PC-9 (cell line): ENCODE measurements at regions not wholly inside any gene's neighbourhood (a gene's known extent, or its start where the extent isn't known, plus 50 kb on each side); places are given as distances from the start of the nearest gene placed in this dataset.

Experiments used
- EZH2 ChIP-seq: fragments of 200-600 bp; sonication (generic); IDR thresholded peaks from 2 replicates; pipeline ENCODE4 v1.8.0; 2017; ENCODE audit warnings: antibody characterized with exemption, low read depth
- TF ChIP-seq, protein P1 (sequence below): fragments of 200-600 bp; sonication (generic); conservative IDR thresholded peaks from 2 replicates; pipeline ENCODE4 v1.6.1; 2017; ENCODE audit warnings: mixed run types, antibody characterized with exemption, mild to moderate bottlenecking, moderate library complexity

DNA sequence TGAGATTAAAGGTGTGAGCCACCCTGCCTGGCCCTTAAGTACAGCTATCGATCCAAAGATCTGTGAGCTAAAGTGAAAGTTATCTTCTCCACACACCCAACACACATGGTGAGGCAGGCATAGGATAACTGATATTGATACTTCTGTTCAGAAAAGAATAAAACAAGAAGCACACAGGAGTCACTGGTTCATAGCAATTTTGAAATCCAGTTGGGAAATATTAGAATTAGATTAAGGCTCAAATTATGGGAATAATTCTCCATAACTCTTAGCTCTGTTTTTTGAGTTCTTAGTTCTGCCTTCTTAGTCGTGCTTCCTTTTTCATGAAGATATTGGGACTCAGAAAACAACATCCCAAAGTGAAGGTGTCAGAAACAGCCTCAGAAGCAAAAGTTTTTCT is 186.0 kb upstream of the PLXNC1 start:
- TF ChIP-seq, protein P1, sequence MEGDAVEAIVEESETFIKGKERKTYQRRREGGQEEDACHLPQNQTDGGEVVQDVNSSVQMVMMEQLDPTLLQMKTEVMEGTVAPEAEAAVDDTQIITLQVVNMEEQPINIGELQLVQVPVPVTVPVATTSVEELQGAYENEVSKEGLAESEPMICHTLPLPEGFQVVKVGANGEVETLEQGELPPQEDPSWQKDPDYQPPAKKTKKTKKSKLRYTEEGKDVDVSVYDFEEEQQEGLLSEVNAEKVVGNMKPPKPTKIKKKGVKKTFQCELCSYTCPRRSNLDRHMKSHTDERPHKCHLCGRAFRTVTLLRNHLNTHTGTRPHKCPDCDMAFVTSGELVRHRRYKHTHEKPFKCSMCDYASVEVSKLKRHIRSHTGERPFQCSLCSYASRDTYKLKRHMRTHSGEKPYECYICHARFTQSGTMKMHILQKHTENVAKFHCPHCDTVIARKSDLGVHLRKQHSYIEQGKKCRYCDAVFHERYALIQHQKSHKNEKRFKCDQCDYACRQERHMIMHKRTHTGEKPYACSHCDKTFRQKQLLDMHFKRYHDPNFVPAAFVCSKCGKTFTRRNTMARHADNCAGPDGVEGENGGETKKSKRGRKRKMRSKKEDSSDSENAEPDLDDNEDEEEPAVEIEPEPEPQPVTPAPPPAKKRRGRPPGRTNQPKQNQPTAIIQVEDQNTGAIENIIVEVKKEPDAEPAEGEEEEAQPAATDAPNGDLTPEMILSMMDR: no peak
- no peak for TF ChIP-seq EZH2
